ENCODE measurements at regions not wholly inside any gene's neighbourhood (a gene's known extent, or its start where the extent isn't known, plus 50 kb on each side); places are given as distances from the start of the nearest gene placed in this dataset.

DNA sequence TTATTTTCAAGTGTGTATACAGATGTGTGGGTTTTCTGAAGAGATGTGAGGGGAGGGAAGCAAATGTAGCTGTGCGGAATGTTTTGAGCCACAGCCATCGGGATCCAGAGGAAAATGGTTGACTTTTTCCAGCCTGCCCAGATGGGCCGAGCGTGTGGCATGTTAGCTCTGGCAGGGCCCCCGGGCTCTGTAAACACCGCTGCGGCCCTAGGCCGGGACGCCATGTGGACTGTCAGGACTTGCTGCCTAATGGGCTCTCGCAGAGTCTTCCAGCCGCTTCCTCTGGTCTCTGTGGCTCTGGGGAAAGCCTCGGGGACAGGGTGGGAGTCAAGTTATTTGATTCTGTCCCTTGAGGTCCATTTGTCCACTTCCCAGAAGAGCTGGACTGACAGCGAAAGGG lies 109.6 kb upstream of the PTCH1 start:
- Histone ChIP-seq H3K36me3 (replicated peaks in 1 of 2; ENCODE audit: control insufficient read depth in 1 of 2, insufficient read depth in 2 of 2, low read length in 2 of 2) (no peaks in the 10 kb centered on the region), H3K4me1 (ENCODE audit: control insufficient read depth in 1 of 2, insufficient read depth in 2 of 2, low read length in 2 of 2) (no peaks in the 10 kb centered on the region), H3K4me2 (replicated peaks; ENCODE audit: extremely low read depth, low read length, poor library complexity, severe bottlenecking) (no peak overlapping the region), H3K4me3 (replicated peaks in 1 of 3; ENCODE audit: low read depth in 2 of 3, low read length in 3 of 3) (no peak overlapping the region), H4K20me1 (ENCODE audit: insufficient read depth, low read length) (no peaks in the 10 kb centered on the region), H3K79me2 (ENCODE audit: insufficient read depth, low read length) (no peaks in the 10 kb centered on the region), H3K9ac (ENCODE audit: insufficient read depth, low read length, poor library complexity, severe bottlenecking) (no peak overlapping the region), H3K9me3 (replicated peaks in 1 of 2; ENCODE audit: control insufficient read depth in 1 of 2, insufficient read depth in 1 of 2, low read length in 2 of 2) (peaks cover 9 to 36% of the 10 kb centered on the region in 2 donors), H3K27ac (ENCODE audit: low read depth in 1 of 2, low read length in 2 of 2) (no peak overlapping the region), H2AFZ (ENCODE audit: insufficient read depth, low read depth, low read length, poor library complexity, severe bottlenecking) (no peak overlapping the region), H3K27me3 (ENCODE audit: control insufficient read depth in 2 of 2, insufficient read depth in 2 of 2, low read length in 2 of 2) (no peaks in the 10 kb centered on the region)
- Mint-ChIP-seq H3K4me1 (peaks cover 6% of the 10 kb centered on the region), H3K9me3 (peaks cover 7 to 31% (median 23%) of the 10 kb centered on the region in 7 donors), H3K4me3 (peak overlapping the region in 1 of 2 donors; percentile 13), H3K36me3 (no peaks in the 10 kb centered on the region), H3K27ac (no peak overlapping the region), H3K27me3 (ENCODE audit: low read depth in 3 of 3) (peaks cover 5 to 16% (median 14%) of the 10 kb centered on the region in 3 donors)
- WGBS (ENCODE audit: insufficient coverage): 83% methylated on average over 13 of the region's 13 CpGs
- TF ChIP-seq, protein P1, sequence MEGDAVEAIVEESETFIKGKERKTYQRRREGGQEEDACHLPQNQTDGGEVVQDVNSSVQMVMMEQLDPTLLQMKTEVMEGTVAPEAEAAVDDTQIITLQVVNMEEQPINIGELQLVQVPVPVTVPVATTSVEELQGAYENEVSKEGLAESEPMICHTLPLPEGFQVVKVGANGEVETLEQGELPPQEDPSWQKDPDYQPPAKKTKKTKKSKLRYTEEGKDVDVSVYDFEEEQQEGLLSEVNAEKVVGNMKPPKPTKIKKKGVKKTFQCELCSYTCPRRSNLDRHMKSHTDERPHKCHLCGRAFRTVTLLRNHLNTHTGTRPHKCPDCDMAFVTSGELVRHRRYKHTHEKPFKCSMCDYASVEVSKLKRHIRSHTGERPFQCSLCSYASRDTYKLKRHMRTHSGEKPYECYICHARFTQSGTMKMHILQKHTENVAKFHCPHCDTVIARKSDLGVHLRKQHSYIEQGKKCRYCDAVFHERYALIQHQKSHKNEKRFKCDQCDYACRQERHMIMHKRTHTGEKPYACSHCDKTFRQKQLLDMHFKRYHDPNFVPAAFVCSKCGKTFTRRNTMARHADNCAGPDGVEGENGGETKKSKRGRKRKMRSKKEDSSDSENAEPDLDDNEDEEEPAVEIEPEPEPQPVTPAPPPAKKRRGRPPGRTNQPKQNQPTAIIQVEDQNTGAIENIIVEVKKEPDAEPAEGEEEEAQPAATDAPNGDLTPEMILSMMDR (IDR thresholded peaks at IDR 0.05): no peak
- no peak for DNase-seq
- intact Hi-C loops (cut with micrococcal nuclease): no loop called here

DNA sequence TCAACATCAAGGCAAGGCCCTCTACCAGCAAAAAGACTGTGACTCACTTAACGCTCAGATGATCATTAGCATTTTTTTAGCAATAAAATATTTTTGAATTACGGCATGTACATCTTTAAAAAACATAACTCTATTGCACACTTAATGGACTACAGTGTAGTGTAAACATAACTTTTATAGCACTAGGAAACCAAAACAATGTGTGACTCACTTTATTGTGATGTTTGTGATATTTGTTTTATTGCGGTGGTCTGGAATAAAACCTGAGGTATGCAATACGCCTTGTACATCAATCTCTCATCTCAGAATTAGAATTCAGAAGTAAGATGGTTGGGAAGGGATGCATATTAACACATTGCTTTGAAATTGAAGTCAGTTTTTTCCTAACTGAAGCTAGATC lies 106.9 kb upstream of the PTCH1 start:
- Histone ChIP-seq H2AFZ (ENCODE audit: insufficient read depth, low read depth, low read length, poor library complexity, severe bottlenecking) (no peak overlapping the region), H3K4me3 (replicated peaks in 1 of 3; ENCODE audit: low read depth in 2 of 3, low read length in 3 of 3) (no peak overlapping the region), H3K27me3 (ENCODE audit: control insufficient read depth in 2 of 2, insufficient read depth in 2 of 2, low read length in 2 of 2) (no peaks in the 10 kb centered on the region), H3K27ac (ENCODE audit: low read depth in 1 of 2, low read length in 2 of 2) (no peak overlapping the region), H3K4me2 (replicated peaks; ENCODE audit: extremely low read depth, low read length, poor library complexity, severe bottlenecking) (no peak overlapping the region), H3K9me3 (replicated peaks in 1 of 2; ENCODE audit: control insufficient read depth in 1 of 2, insufficient read depth in 1 of 2, low read length in 2 of 2) (peaks cover 9 to 30% of the 10 kb centered on the region in 2 donors), H3K36me3 (replicated peaks in 1 of 2; ENCODE audit: control insufficient read depth in 1 of 2, insufficient read depth in 2 of 2, low read length in 2 of 2) (no peaks in the 10 kb centered on the region), H3K9ac (ENCODE audit: insufficient read depth, low read length, poor library complexity, severe bottlenecking) (no peak overlapping the region), H3K79me2 (ENCODE audit: insufficient read depth, low read length) (no peaks in the 10 kb centered on the region), H4K20me1 (ENCODE audit: insufficient read depth, low read length) (no peaks in the 10 kb centered on the region), H3K4me1 (ENCODE audit: control insufficient read depth in 1 of 2, insufficient read depth in 2 of 2, low read length in 2 of 2) (no peaks in the 10 kb centered on the region)
- H3K9me3 Mint-ChIP-seq: peaks cover 7 to 29% (median 19%) of the 10 kb centered on the region in 7 donors
- peaks cover 6% of the 10 kb centered on the region for H3K4me1 Mint-ChIP-seq
- H3K4me3 Mint-ChIP-seq: no peak overlapping the region
- no peaks in the 10 kb centered on the region for H3K36me3 Mint-ChIP-seq
- H3K27me3 Mint-ChIP-seq (ENCODE audit: low read depth in 3 of 3): peaks cover 5 to 17% (median 14%) of the 10 kb centered on the region in 3 donors
- no peak overlapping the region for H3K27ac Mint-ChIP-seq
- TF ChIP-seq, protein P1 (IDR thresholded peaks at IDR 0.05): no peak
- no CpG with 5 or more reads among the region's 4 CpGs for WGBS (ENCODE audit: insufficient coverage)
- intact Hi-C loops (cut with micrococcal nuclease): no loop called here
- DNase-seq: no peak
